Caki2 (cell line): ENCODE measurements at regions not wholly inside any gene's neighbourhood (a gene's known extent, or its start where the extent isn't known, plus 50 kb on each side); places are given as distances from the start of the nearest gene placed in this dataset.
"Not testable (repeated sequence)": the region's sequence is repeated elsewhere in the genome, so short reads cannot be mapped to it uniquely, and the experiment has no call there.

ENCODE experiments used
- DNase-seq: peaks from one replicate; pipeline ENCODE4 v3.0.0-alpha.2; 2015; ENCODE audit warnings: low read depth
- in situ Hi-C: cut with HindIII; loops from 2 replicates; pipeline ENCODE4 v1.10.0; 2016; ENCODE audit warnings: low sequenced_read_pairs, low pct_unique_long_range_greater_than_20kb, mixed read lengths

DNA sequence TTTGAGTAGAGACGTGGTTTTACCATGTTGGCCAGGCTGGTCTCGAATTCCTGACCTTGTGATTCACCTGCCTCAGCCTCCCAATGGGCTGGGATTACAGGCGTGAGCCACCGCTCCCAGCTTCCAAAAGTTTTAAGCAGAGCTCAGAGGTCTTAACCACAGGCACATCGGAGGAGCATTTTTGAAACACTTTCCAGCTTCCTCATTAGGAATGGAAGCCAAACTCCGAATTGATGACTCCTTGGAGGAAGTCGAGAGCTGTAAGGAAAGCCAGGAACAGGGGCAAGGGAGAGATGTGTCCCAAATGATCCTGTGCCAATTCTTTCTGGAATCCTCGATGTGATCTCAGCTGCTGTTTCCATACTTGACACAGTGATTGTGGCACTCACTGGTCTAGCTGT is 56.2 kb upstream of the CCZ1B start:
- DNase-seq, in situ Hi-C loops: not testable (repeated sequence)

- in situ Hi-C loops, DNase-seq: not testable (repeated sequence)
Measured at GRCh38 chr7:6883756-6884155, 57.7 kb upstream of the CCZ1B start.

DNA sequence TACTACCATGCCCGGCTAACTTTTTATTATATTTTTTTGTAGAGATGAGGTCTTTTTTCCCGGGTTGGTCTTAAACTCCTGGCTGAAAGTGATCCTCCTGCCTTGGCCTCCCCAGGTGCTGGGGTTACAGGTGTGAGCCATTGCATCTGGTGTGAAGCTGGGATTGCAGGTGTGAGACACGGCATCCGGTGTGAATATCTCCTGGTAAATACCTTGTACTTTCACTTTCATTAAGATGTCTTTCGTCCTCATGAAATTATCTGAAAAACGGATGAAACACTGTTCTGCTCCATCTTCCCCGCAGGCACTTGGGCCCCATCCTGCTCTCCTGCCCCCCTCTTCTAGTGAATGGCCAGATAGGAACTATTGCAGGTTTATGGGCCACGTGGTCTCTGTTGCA is 60.1 kb upstream of the CCZ1B start:
- DNase-seq = no peak
- in situ Hi-C loops = no loop called here

DNA sequence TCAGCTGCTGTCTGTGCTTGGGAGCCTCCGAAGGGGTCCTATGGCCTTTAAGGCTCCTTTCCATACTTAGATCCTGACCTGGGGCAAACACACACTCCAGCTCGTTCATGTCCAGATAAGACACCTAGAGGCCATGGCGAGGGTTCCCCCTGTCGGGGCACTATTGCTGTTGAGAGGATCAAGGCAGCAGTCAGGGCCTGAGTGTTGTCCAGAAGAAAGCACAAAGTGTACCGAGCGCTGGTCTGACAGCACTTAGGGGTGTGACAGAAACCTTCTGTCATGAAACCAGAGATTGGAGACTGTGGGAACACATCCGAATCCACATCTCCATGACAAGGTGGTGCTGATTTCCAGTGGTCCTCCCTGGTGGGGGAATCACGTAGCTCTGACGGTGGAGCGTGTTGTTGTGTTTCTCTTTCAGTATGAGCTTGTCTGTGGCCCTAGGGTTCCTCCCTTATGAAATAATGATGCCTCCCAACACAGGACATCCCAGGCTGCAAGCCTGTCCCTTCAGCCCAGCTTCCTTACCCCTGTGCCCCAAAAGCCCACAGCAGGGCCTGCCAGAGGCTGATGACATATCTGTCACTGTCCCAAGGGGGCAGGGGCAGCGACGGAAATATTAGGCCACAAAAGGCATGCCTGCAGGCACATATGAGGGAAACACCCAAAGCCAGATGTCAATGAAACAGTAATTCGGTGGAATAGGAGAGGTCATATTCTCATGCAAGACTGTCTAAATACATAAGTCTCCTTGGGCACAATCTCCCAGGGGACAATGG is 62.4 kb upstream of the CCZ1B start:
- DNase-seq, in situ Hi-C loops: not testable (repeated sequence)

- in situ Hi-C loops = no loop called here
- no peak for DNase-seq
Measured at GRCh38 chr7:6889252-6889812, 63.3 kb upstream of the CCZ1B start.

GRCh38 chr7:6902097-6902518 is 76.0 kb upstream of the CCZ1B start:
- DNase-seq, in situ Hi-C loops: not testable (repeated sequence)

DNA sequence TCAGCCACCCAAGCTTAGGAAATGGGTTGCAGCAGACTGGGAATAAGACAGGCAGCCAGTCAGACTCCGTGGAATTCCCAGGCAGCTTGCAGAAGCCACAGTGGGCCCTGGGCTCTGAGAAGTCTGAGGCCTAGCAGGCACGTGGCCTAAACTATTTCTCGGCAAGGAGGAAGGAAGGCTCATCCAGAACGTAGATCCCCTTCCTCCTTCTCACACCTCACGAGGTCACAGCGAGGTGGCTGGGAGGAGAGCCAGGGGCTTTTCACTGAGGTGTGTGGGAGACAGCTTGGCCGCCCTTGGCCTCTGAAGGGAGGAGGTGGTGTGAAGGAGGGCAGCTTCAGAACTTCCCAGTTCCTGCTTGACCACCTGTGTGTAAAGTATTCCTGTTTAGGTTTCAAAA is 77.2 kb upstream of the CCZ1B start:
- in situ Hi-C loops, DNase-seq: not testable (repeated sequence)

DNA sequence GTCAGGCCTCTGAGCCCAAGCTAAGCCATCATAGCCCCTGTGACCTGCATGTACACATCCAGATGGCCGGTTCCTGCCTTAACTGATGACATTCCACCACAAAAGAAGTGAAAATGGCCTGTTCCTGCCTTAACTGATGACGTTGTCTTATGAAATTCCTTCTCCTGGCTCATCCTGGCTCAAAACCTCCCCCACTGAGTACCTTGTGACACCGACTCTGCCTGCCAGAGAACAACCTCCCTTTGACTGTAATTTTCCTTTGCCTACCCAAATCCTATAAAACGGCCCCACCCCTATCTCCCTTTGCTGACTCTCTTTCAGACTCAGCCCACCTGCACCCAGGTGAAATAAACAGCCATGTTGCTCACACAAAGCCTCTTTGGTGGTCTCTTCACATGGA is 77.7 kb upstream of the CCZ1B start:
- DNase-seq, in situ Hi-C loops: not testable (repeated sequence)

DNA sequence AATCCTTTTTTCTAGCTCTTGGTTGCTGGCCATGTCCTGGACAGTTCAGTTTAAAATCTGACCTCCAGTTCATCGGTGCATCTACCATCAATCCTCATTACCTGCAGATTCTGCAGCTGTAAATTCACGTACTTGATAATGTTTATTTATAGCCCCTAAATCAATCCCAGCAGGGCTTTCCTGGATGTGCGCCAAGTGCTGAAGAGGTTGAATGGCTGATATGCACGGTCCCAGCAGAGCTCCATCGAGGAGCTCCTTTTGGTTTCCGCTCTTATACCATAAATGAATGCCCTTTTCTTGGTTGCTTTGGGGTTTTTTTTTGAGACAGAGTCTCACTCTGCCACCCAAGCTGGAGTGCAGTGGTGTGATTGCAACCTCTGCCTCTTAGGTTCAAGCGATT is 91.2 kb upstream of the CCZ1B start:
- in situ Hi-C loops = no loop called here
- no peak for DNase-seq

- DNase-seq, in situ Hi-C loops: not testable (repeated sequence)
Measured at GRCh38 chr7:6919169-6919568, 93.1 kb upstream of the CCZ1B start.

GRCh38 chr7:6924523-6924922 is 98.4 kb upstream of the CCZ1B start:
- DNase-seq, in situ Hi-C loops: not testable (repeated sequence)

- DNase-seq, in situ Hi-C loops: not testable (repeated sequence)
Measured at GRCh38 chr7:6926193-6927174, 100.4 kb upstream of the CCZ1B start.

GRCh38 chr7:6927643-6928042 is 101.6 kb upstream of the CCZ1B start:
- in situ Hi-C loops, DNase-seq: not testable (repeated sequence)

DNA sequence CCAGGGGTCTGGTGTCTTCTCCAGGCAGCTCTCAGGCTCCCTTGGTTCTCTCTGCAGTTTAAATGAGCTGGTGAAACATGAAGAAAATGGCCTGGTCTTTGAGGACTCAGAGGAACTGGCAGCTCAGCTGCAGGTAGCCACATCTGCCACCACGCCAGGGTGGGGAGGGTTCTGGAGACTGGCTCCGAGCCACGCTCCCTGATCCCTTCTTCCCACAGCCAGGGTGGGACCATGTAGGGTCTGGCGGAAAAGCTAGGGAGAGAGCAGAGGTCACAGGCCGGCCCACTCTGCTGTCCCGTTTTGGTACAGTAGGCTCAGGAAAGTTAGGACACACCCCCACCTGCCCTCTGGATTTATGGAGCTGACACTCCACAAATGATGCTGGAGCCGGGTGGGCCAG is 103.5 kb upstream of the CCZ1B start:
- in situ Hi-C loops, DNase-seq: not testable (repeated sequence)

DNA sequence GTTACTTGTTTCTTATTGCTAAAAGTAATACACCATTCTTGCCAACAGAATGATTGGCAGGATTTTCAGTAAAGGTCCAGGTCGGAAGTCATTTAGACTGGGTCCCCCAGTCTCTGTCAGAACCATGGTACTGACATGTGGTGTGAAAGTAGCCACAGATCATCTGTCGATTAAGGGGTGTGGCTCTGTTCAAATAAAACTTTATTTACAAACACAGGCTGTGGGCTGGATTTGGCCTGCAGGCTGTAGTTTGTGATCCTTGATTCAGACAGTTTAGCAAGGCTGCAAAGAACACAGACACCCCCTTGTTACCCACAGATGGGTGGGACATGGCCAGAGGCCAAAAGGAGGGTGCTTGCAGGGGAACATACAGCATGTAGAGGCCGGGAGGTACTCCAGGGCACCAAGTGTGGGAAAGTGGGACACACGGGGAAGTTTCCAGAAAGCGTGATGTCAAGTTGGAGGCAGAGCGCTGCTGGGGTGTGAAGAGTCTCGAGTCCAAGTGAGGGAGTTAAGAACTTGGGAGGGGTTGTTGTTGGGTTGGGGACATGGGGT is 104.1 kb upstream of the CCZ1B start:
- in situ Hi-C loops = not testable (repeated sequence)

GRCh38 chr7:6930787-6931186 is 104.7 kb upstream of the CCZ1B start:
- DNase-seq = peak; percentile 4
- in situ Hi-C loops = not testable (repeated sequence)

More for the DNA sequence above, 104.1 kb upstream of the CCZ1B start:
- DNase-seq = not testable (repeated sequence)

DNA sequence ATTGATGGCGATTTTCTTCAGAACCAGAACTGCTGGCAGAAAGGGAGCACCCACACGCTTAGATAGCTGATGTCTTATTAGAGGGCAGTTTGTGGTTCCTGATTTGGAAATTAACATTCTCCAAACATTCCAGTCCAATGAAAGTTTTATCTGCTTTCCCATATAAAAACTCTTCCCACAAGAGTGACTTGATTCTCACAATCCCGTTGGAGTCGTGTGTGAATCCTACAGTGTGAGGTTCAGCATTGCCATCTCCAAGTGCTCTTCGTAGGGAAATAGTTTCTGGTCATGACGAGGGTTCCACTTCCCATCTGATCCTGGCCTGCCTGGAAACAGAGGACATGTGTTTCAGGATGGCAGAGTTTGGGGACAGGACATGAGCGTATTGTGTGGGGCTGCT is 105.4 kb upstream of the CCZ1B start:
- in situ Hi-C loops, DNase-seq: not testable (repeated sequence)

- in situ Hi-C loops, DNase-seq: not testable (repeated sequence)
Measured at GRCh38 chr7:6933954-6934632, 108.0 kb upstream of the CCZ1B start.
